GM12878 (cell line): ENCODE measurements at regions not wholly inside any gene's neighbourhood (a gene's known extent, or its start where the extent isn't known, plus 50 kb on each side); places are given as distances from the start of the nearest gene placed in this dataset.

Source experiments
- ATAC-seq: fragments of 200-7000 bp; cut with Tn5 transposase; 3 replicates; pipeline ENCODE4 v1.9.1; 2020; ENCODE audit warnings: mild to moderate bottlenecking, moderate library complexity
- BruUV-seq: library from RNA; stranded (reverse); fragments of 400-500 nt; replicated peaks from 2 replicates; lab custom pipeline; 2021; lab: Mats Ljungman, UMichigan
- CTCF ChIA-PET: fragments of 300-600 bp; sonication (Branson Sonifier 250); formaldehyde crosslinking; extraction: SDS; loops from one replicate; lab custom pipeline; 2021; ENCODE audit warnings: inconsistent platforms; lab: Yijun Ruan, JAX
- POLR2A ChIA-PET: fragments of 350-600 bp; formaldehyde crosslinking; extraction: SDS; loops from one replicate; lab custom pipeline; 2021; ENCODE audit warnings: inconsistent platforms; lab: Charles Lee
- RAD21 ChIA-PET: fragments of 300-600 bp; sonication (Branson Sonifier 250); formaldehyde crosslinking; loops from one replicate; lab custom pipeline; 2023; ENCODE audit warnings: antibody characterized with exemption; ENCODE audit not compliant: unreplicated experiment; lab: Charles Lee
- SMC1A ChIA-PET: fragments of 300-600 bp; sonication (Branson Sonifier 250); formaldehyde crosslinking; loops from one replicate; lab custom pipeline; 2023; ENCODE audit not compliant: unreplicated experiment, uncharacterized antibody; lab: Charles Lee
- DNase-seq: peaks from one replicate; pipeline ENCODE4 v3.0.0-alpha.2; 2011; ENCODE audit warnings: low read depth, low spot score
- FAIRE-seq: peaks from 3 replicates; lab custom pipeline; 2011; peaks lifted over from hg19 to GRCh38; lab: Jason Lieb, UNC
- H2AFZ ChIP-seq: 2 replicates; pipeline ENCODE4 v1.6.0; 2011; ENCODE audit warnings: low read depth, low read length, control low read depth; ENCODE audit not compliant: control insufficient read depth
- H3K27ac ChIP-seq: 2 replicates; pipeline ENCODE4 v1.5.1; 2011; ENCODE audit warnings: control low read depth; ENCODE audit not compliant: control insufficient read depth, insufficient read depth
- H3K27me3 ChIP-seq, 2 experiments: replicated peaks in 1 of 2; 2 replicates each; pipeline versions ENCODE4 v1.6.0 to v1.6.1; 2011; ENCODE audit warnings: low read length in 1 of 2; ENCODE audit not compliant: control insufficient read depth in 2 of 2, insufficient read depth in 2 of 2
- H3K36me3 ChIP-seq, 2 experiments: 2 replicates each; pipeline ENCODE4 v1.5.1; 2011; ENCODE audit warnings: low read length in 1 of 2; ENCODE audit not compliant: control insufficient read depth in 2 of 2, insufficient read depth in 2 of 2
- H3K4me1 ChIP-seq: 2 replicates; pipeline ENCODE4 v1.6.1; 2011; ENCODE audit warnings: mild to moderate bottlenecking, low read length, moderate library complexity, mixed read lengths; ENCODE audit not compliant: control insufficient read depth, insufficient read depth
- H3K4me2 ChIP-seq: 2 replicates; pipeline ENCODE4 v1.6.0; 2011; ENCODE audit warnings: control low read depth; ENCODE audit not compliant: control insufficient read depth, insufficient read depth
- H3K4me3 ChIP-seq: fragments of 200-600 bp; sonication (generic); 2 replicates; pipeline ENCODE4 v1.5.1; 2016
- H3K79me2 ChIP-seq: 2 replicates; pipeline ENCODE4 v1.6.0; 2011; ENCODE audit warnings: low read length; ENCODE audit not compliant: control insufficient read depth, insufficient read depth
- H3K9ac ChIP-seq: 2 replicates; pipeline ENCODE4 v1.8.0; 2011; ENCODE audit warnings: low read length, control low read depth, mixed read lengths; ENCODE audit not compliant: control insufficient read depth, insufficient read depth
- H3K9me3 ChIP-seq: replicated peaks from 3 replicates; pipeline ENCODE4 v1.5.1; 2011; ENCODE audit warnings: mild to moderate bottlenecking, low read length; ENCODE audit not compliant: control insufficient read depth, insufficient read depth
- H4K20me1 ChIP-seq: 2 replicates; pipeline ENCODE4 v1.6.0; 2011; ENCODE audit not compliant: control insufficient read depth, insufficient read depth
- BACH1 ChIP-seq: fragments of 450-650 bp; IDR thresholded peaks from 2 replicates; pipeline ENCODE4 v1.6.1; 2017; ENCODE audit warnings: mild to moderate bottlenecking, borderline replicate concordance
- BCL3 ChIP-seq: IDR thresholded peaks from 2 replicates; pipeline ENCODE4 v1.6.1; 2011; ENCODE audit warnings: borderline replicate concordance, low read depth, mild to moderate bottlenecking, moderate library complexity, low read length; ENCODE audit not compliant: insufficient read depth, poor library complexity, severe bottlenecking
- HSF1 ChIP-seq: fragments of 150-350 bp; IDR thresholded peaks from 2 replicates; pipeline ENCODE4 v1.6.1; 2014; ENCODE audit warnings: mild to moderate bottlenecking, low read depth, low read length
- MLLT1 ChIP-seq: fragments of 450-650 bp; IDR thresholded peaks from 2 replicates; pipeline ENCODE4 v1.6.1; 2016; ENCODE audit warnings: mild to moderate bottlenecking
- MYC ChIP-seq: IDR thresholded peaks from 2 replicates; pipeline ENCODE4 v1.6.1; 2011; ENCODE audit warnings: mild to moderate bottlenecking, low read length, moderate library complexity, inconsistent platforms; ENCODE audit not compliant: insufficient read depth, insufficient replicate concordance, insufficient read length, severe bottlenecking
- PML ChIP-seq: IDR thresholded peaks from 2 replicates; pipeline ENCODE4 v1.6.1; 2012; ENCODE audit warnings: low read length, inconsistent platforms
- RBBP5 ChIP-seq: fragments of 200-600 bp; sonication (generic); conservative IDR thresholded peaks from 2 replicates; pipeline ENCODE4 v1.6.1; 2016
- REST ChIP-seq: IDR thresholded peaks from 2 replicates; pipeline ENCODE4 v1.6.1; 2012; ENCODE audit warnings: mild to moderate bottlenecking, low read depth, low read length
- SMC3 ChIP-seq: IDR thresholded peaks from 2 replicates; pipeline ENCODE4 v1.6.1; 2011; ENCODE audit warnings: low read length, improper control_type of control experiment, borderline replicate concordance
- SPI1 ChIP-seq: IDR thresholded peaks from 2 replicates; pipeline ENCODE4 v1.6.1; 2011; ENCODE audit warnings: low read depth, mild to moderate bottlenecking, low read length, moderate library complexity, borderline replicate concordance; ENCODE audit not compliant: insufficient read depth
- WGBS: methylation state at CpG from one replicate; pipeline ENCODE4 v1.1.6; 2016; ENCODE audit warnings: low lambda C conversion rate; ENCODE audit not compliant: insufficient replicate concordance, insufficient coverage; ENCODE audit errors: missing lambda C conversion rate; 5-methylcytosine and 5-hydroxymethylcytosine counted together
- in situ Hi-C: fragments of 300-500 bp; cut with MboI; formaldehyde crosslinking; loops from 9 replicates; pipeline ENCODE4 v1.14.3; 2018; ENCODE audit warnings: mixed read lengths
- intact Hi-C: fragments of 100-400 bp; cut with micrococcal nuclease; formaldehyde crosslinking; loops from one replicate; pipeline ENCODE4 v1.14.2; 2022; ENCODE audit not compliant: unreplicated experiment

GRCh38 chr1:90236493-90236892, 241.6 kb downstream of the ZNF326 start:
- ChIA-PET SMC1A (no interaction called here), CTCF (interaction anchor here (2.1 kb wide), 1 partner anchor 22 kb away, joined by 4 read pairs; no protein-coding TSS in a partner anchor), POLR2A (no interaction called here)
- intact Hi-C loops = no loop called here
- no peaks in the 10 kb centered on the region for H3K79me2 ChIP-seq
- no peaks in the 10 kb centered on the region for H4K20me1 ChIP-seq
- no peaks in the 10 kb centered on the region for H3K27me3 ChIP-seq
- no peaks in the 10 kb centered on the region for H3K36me3 ChIP-seq
- BruUV-seq = no TSS peak
- no peak overlapping the region for H2AFZ ChIP-seq
- no peak overlapping the region for H3K4me3 ChIP-seq
- H3K27ac ChIP-seq = no peak overlapping the region
- H3K9me3 ChIP-seq = no peaks in the 10 kb centered on the region
- no peak for TF ChIP-seq PML
- TF ChIP-seq RBBP5 = no peak
- no peak for TF ChIP-seq BCL3
- TF ChIP-seq BACH1 = no peak
- TF ChIP-seq, all 136 proteins: peak for 0
- RAD21 ChIA-PET = no interaction called here
- DNase-seq (no peak), FAIRE-seq (no peak), ATAC-seq (no peak)
- no peak overlapping the region for H3K9ac ChIP-seq
- WGBS = 59% methylated on average over 6 of the region's 6 CpGs
- H3K4me1 ChIP-seq = no peaks in the 10 kb centered on the region
- no peak overlapping the region for H3K4me2 ChIP-seq
- in situ Hi-C loops = no loop called here

GRCh38 chr1:90223401-90223800, 228.5 kb downstream of the ZNF326 start:
- POLR2A ChIA-PET = no interaction called here
- CTCF ChIA-PET = no interaction called here
- Histone ChIP-seq H3K4me1 (no peaks in the 10 kb centered on the region), H3K36me3 (no peaks in the 10 kb centered on the region), H3K79me2 (no peaks in the 10 kb centered on the region), H3K4me2 (no peak overlapping the region), H3K4me3 (no peak overlapping the region), H3K27me3 (no peaks in the 10 kb centered on the region), H3K27ac (no peak overlapping the region), H2AFZ (no peak overlapping the region), H3K9ac (no peak overlapping the region), H4K20me1 (no peaks in the 10 kb centered on the region), H3K9me3 (no peaks in the 10 kb centered on the region)
- no peak for DNase-seq
- ATAC-seq = no peak
- in situ Hi-C loops (no loop called here), intact Hi-C loops (no loop called here)
- no peak for FAIRE-seq
- no TSS peak for BruUV-seq
- RAD21 ChIA-PET = no interaction called here
- SMC1A ChIA-PET = no interaction called here
- TF ChIP-seq REST (no peak), SMC3 (no peak), BACH1 (no peak), SPI1 (no peak), HSF1 (no peak), MLLT1 (no peak), MYC (no peak)
